CD4-positive, alpha-beta T cell treated with Interleukin-21 for 1 hour (primary cell): ENCODE measurements at regions not wholly inside any gene's neighbourhood (a gene's known extent, or its start where the extent isn't known, plus 50 kb on each side); places are given as distances from the start of the nearest gene placed in this dataset.

ENCODE experiments used
- DNase-seq: peaks from one replicate; pipeline ENCODE4 v3.0.0-alpha.2; 2020

- DNase-seq: no peak
Observed at GRCh38 chr5:158324236-158324635, 465.3 kb upstream of the CLINT1 start.

DNA sequence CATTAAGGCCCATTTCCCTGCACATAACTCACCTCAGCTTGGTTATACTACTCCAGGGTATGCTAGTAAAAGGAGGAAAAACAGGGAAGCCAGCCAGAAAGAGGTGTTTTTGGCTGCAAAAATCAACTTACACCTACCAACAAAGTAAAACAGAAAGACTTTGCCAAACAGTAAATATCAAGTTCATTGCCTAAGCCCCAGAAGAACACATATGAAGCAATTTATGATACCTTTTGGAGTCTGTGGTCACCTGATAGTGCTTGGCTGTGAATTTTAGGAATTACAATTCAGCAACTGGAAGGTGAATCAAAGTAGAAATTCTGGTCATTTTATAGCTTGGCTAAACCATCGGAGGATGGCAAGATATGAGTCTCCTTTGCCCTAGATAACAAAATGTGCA lies 463.7 kb upstream of the CLINT1 start:
- DNase-seq: no peak

- DNase-seq: no peak
Observed at GRCh38 chr5:158320934-158321333, 462.0 kb upstream of the CLINT1 start.

GRCh38 chr5:158320178-158320674 lies 461.3 kb upstream of the CLINT1 start:
- DNase-seq: no peak

DNA sequence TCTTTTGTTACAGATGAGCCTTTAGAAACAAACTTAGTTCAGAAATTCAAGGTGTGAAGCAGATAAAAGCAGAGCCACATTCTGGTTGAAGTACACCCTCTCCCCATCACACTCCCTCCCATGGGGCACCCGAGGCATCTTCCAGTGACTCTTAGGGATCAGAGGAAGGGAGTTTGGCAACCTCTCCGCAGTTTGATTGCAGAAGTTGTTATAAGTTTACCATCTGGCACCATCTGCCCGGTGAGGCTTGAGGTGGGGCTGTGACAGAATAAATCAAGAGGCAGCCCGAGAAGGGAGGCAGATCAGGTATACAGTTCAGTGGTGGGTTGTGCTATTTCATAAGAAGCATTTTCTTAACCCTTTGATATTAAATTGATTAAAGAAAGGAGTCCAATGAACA lies 458.6 kb upstream of the CLINT1 start:
- DNase-seq: no peak

DNA sequence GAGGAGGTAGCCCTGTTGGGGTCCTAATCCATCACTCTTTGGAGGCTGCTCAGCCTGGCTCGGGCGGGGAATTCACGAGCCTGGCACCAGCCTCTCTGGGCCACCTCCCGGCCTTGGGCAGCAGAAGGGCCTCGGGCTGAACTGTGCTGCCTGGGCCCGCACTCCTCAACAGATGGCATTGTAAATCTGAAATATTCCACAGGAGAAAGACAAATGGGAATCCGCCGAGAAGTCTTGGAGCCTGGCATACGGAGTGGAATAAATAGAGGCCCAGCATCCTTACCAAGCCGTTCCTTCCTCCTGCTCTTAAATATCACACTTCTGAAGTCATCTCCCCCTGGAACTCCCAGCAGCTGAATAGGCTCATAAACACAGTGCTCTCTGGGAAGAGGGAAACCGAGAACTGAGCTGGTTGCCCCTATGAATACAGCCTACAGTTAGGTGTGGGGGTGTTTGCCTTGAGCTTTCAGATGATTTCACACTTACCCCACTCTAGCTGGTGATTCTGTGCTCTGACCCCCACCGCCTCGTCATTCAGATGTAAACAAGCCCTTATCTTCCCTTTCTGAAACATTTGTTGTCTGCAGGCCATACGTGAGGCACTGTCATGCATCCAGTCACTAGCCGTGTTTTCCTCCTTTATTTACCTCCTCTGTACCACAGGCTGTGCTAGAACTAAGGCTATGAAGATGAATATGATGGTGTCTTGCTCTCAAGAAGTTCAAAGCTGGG lies 455.0 kb upstream of the CLINT1 start:
- DNase-seq: no peak

GRCh38 chr5:158313027-158313732 lies 454.2 kb upstream of the CLINT1 start:
- DNase-seq: no peak

DNA sequence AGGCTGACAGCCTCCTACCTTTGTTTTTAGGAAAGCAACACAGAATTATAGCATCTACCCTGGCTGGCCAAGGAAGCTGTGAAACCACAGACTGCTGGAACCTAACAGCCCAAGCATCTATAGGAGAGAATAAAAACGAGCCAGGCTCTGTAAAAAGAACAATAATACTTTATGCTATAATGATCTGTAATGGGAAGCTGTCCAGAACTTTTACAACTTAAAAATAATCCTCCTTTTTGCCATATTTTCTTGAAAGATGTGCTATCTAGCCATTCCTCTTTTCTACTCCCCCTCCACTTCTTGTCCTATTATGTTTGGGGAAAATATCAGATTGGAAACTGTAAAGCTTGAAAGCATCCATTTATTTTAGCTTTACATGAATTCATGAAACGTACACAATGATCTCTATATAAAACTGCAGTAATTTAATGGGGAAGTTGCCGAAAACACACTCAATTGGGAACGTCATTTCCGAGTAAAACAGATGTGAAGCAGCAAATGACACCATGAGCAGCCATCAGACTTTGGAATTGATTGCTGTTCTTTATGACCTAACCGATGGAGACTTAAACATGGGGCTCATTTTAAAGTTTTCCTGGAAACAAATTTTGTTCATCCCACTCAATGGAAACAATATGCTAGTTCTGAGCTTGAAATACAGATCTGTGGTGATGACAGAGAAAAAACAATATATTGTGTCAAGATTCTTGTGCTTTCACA lies 450.3 kb upstream of the CLINT1 start:
- DNase-seq: no peak

- no peak for DNase-seq
Observed at GRCh38 chr5:158308429-158309025, 449.6 kb upstream of the CLINT1 start.

DNA sequence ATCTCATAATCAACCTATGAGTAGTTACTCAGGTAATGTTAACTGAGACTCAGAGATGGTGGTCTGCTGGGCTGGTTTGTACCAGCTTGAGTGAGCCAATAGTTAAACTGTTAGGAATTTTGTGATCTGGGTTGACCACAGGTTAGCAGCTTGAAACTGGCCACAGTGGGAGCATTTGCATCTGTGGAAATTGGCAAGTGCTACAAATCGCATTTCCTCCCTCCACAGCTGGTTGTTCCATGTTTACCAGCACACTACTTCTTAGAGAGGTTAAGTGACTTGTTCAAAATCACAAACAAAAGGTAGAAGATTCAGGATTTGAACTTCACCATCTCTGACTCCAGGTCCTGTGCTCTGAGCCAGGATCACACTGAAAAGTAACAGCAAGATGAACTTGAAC lies 446.9 kb upstream of the CLINT1 start:
- DNase-seq: no peak

DNA sequence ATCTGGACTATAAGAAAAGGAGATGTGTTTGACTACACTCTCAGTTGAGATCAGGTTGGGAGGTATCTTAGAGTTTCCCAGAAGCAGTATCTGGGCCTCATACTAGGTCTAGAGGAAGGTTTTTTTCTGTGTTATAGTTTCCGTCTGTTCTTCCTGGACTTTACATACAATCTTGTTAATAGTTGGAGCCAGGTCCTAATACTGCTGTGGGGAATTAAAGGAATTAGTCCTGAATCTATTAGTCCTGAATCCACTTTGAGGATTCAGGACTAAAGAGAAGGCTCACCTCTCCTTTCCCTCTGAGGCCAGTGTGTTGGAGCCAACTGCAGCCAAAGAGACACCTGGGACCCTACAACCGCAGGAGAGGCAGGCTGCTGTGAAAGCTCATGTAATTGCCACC lies 445.7 kb upstream of the CLINT1 start:
- DNase-seq: no peak

- DNase-seq: no peak
Observed at GRCh38 chr5:158303883-158304282, 444.9 kb upstream of the CLINT1 start.

GRCh38 chr5:158303275-158303674 lies 444.3 kb upstream of the CLINT1 start:
- DNase-seq: no peak

GRCh38 chr5:158302029-158302428 lies 443.1 kb upstream of the CLINT1 start:
- DNase-seq: no peak

- DNase-seq: no peak
Observed at GRCh38 chr5:158301186-158301585, 442.2 kb upstream of the CLINT1 start.

DNA sequence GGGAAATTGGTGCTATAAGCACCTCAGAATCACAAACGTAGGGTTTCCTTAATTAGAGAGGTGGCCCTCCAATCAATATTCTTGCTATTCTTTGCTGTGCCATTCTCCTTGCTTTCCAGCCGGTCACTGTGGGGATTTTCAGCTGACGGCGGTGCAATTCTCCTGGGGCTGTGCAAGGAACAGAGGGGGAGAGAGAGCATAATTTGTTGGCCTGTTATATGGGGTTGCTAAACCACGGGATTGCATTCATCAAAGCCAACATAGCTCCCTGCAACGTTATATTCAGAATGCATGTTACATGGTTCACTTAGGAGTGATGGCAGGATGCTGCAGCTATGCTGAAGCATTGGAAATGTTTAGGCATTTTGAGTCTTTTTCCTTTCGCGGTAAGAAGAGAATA lies 441.3 kb upstream of the CLINT1 start:
- DNase-seq: no peak

DNA sequence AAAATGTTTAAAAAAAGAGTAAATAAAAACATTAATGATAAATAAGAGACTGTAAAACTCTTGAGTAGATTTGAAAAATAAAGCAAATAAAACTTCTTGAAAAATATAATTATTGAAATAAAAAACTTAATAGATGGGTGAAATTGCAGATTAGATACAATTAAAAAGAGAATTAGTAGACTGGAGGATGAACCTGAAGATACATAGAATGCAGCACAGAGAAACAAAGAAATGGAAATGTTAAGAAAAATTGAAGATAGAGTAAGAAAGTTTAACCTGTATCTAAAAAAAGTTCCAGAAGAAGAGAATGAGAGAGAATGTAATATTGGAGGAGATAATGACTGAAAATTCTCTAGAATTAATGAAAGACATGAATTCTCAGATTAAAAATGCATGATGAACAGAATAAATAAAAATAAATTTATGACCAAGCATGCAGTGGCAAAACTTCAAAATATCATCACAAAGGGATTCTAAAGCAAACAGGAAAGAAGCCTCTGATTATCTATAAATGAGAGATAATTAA lies 438.1 kb upstream of the CLINT1 start:
- no peak for DNase-seq

GRCh38 chr5:158294701-158295100 lies 435.8 kb upstream of the CLINT1 start:
- no peak for DNase-seq

- no peak for DNase-seq
Observed at GRCh38 chr5:158292981-158293380, 434.0 kb upstream of the CLINT1 start.

DNA sequence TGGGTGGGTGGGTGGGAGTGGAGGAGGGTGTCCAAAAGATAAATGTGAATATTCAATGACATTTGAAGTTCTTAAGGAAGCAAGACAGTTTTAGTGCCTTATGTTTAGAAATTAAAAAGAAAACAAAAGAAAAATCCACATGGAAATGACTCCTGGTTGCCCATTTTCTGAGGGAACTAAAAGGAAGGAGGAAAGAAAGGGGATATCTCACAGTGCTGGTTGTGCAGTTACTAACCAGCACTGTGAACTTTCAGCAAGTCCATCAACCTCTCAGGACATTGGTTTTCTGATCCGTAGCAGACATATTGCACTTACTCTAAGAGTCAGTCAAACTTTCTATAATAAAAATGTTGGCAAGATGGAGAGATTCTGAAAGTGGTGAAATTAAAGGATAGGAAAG lies 431.0 kb upstream of the CLINT1 start:
- DNase-seq: no peak

- no peak for DNase-seq
Observed at GRCh38 chr5:158288272-158288657, 429.3 kb upstream of the CLINT1 start.

- DNase-seq: no peak
Observed at GRCh38 chr5:158287643-158288271, 428.8 kb upstream of the CLINT1 start.

GRCh38 chr5:158286827-158287226 lies 427.9 kb upstream of the CLINT1 start:
- no peak for DNase-seq
